ENCODE measurements at regions not wholly inside any gene's neighbourhood (a gene's known extent, or its start where the extent isn't known, plus 50 kb on each side); places are given as distances from the start of the nearest gene placed in this dataset.

DNA sequence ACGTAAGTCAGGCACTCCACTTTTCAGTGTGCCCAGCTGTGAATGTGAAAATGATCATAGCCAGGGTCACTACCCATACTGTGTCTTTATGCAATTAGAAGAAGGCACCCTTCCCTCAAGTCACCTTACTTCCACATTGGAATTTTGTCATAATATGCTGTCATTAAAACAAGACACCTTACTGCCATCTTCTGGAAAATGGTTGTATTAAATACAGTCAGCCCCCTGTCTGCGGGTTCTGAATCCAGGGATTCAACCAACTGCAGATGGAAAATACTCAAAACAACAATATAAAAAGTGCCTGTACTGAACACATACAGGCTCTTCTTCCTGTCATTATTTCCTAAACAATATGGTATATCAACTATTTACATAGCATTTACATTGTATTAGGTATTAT lies 70.2 kb upstream of the TBX5 start:
- TF ChIP-seq, protein P1, sequence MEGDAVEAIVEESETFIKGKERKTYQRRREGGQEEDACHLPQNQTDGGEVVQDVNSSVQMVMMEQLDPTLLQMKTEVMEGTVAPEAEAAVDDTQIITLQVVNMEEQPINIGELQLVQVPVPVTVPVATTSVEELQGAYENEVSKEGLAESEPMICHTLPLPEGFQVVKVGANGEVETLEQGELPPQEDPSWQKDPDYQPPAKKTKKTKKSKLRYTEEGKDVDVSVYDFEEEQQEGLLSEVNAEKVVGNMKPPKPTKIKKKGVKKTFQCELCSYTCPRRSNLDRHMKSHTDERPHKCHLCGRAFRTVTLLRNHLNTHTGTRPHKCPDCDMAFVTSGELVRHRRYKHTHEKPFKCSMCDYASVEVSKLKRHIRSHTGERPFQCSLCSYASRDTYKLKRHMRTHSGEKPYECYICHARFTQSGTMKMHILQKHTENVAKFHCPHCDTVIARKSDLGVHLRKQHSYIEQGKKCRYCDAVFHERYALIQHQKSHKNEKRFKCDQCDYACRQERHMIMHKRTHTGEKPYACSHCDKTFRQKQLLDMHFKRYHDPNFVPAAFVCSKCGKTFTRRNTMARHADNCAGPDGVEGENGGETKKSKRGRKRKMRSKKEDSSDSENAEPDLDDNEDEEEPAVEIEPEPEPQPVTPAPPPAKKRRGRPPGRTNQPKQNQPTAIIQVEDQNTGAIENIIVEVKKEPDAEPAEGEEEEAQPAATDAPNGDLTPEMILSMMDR (IDR thresholded peaks at IDR 0.05): peak in 4 of 6 experiments; percentile 10 to 45 (median 28)
- TF ChIP-seq POLR2A (IDR thresholded peaks at IDR 0.05): no peak
